Mesothelial cell of epicardium (in vitro differentiated cells): ENCODE measurements at regions not wholly inside any gene's neighbourhood (a gene's known extent, or its start where the extent isn't known, plus 50 kb on each side); places are given as distances from the start of the nearest gene placed in this dataset.
"Not testable (repeated sequence)": the region's sequence is repeated elsewhere in the genome, so short reads cannot be mapped to it uniquely, and the experiment has no call there.

Experiments
- DNase-seq, 2 experiments: peaks; one replicate each; pipeline ENCODE4 v3.0.0; 2021; ENCODE audit warnings: low spot score in 2 of 2; ENCODE audit not compliant: unreplicated experiment in 2 of 2
- H3K27ac Mint-ChIP-seq: 2 replicates; pipeline ENCODE4 v1.8.0; 2021; ENCODE audit warnings: mixed read lengths
- H3K27me3 Mint-ChIP-seq: 2 replicates; pipeline ENCODE4 v1.8.0; 2021; ENCODE audit warnings: low read depth, mixed read lengths
- H3K36me3 Mint-ChIP-seq: 2 replicates; pipeline ENCODE4 v1.8.0; 2021; ENCODE audit warnings: mixed read lengths
- H3K4me1 Mint-ChIP-seq: 2 replicates; pipeline ENCODE4 v1.8.0; 2021; ENCODE audit warnings: mixed read lengths
- H3K4me3 Mint-ChIP-seq: 2 replicates; pipeline ENCODE4 v1.8.0; 2021; ENCODE audit warnings: mild to moderate bottlenecking, moderate library complexity, mixed read lengths
- H3K9me3 Mint-ChIP-seq: 2 replicates; pipeline ENCODE4 v1.8.0; 2021; ENCODE audit warnings: mixed read lengths
- TF ChIP-seq, protein P1 (sequence below): fragments of 200-600 bp; sonication (generic); IDR thresholded peaks from one replicate; pipeline ENCODE4 v1.5.0; 2021; ENCODE audit warnings: antibody characterized with exemption; ENCODE audit not compliant: unreplicated experiment

- no peaks in the 10 kb centered on the region for H3K27me3 Mint-ChIP-seq
- no peak for DNase-seq
- no peak overlapping the region for H3K4me3 Mint-ChIP-seq
- no peak overlapping the region for H3K27ac Mint-ChIP-seq
- H3K9me3 Mint-ChIP-seq: no peaks in the 10 kb centered on the region
- H3K4me1 Mint-ChIP-seq: peaks cover 17% of the 10 kb centered on the region
- no peaks in the 10 kb centered on the region for H3K36me3 Mint-ChIP-seq
- TF ChIP-seq, protein P1, sequence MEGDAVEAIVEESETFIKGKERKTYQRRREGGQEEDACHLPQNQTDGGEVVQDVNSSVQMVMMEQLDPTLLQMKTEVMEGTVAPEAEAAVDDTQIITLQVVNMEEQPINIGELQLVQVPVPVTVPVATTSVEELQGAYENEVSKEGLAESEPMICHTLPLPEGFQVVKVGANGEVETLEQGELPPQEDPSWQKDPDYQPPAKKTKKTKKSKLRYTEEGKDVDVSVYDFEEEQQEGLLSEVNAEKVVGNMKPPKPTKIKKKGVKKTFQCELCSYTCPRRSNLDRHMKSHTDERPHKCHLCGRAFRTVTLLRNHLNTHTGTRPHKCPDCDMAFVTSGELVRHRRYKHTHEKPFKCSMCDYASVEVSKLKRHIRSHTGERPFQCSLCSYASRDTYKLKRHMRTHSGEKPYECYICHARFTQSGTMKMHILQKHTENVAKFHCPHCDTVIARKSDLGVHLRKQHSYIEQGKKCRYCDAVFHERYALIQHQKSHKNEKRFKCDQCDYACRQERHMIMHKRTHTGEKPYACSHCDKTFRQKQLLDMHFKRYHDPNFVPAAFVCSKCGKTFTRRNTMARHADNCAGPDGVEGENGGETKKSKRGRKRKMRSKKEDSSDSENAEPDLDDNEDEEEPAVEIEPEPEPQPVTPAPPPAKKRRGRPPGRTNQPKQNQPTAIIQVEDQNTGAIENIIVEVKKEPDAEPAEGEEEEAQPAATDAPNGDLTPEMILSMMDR: no peak
Observed at GRCh38 chr2:150122871-150123613, 364.4 kb downstream of the RND3 start.

DNA sequence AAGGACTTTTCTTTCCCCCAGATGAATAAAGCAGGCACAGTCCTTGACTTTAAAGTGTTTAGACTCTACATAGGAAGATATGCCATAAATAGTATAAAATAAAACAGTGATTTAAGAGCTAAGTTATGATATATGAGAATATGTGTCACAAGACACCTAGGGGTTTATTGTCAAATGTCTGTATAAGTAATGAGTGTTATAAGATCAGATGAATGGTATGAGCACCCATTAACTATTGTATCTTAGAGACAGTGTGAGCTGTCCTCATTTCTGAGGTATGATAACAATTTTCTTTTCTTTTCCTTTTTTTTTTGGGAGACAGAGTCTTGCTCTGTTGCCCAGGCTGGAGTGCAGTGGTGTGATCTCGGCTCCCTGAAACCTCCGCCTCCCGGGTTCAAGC lies 365.3 kb downstream of the RND3 start:
- no peaks in the 10 kb centered on the region for H3K27me3 Mint-ChIP-seq

DNA sequence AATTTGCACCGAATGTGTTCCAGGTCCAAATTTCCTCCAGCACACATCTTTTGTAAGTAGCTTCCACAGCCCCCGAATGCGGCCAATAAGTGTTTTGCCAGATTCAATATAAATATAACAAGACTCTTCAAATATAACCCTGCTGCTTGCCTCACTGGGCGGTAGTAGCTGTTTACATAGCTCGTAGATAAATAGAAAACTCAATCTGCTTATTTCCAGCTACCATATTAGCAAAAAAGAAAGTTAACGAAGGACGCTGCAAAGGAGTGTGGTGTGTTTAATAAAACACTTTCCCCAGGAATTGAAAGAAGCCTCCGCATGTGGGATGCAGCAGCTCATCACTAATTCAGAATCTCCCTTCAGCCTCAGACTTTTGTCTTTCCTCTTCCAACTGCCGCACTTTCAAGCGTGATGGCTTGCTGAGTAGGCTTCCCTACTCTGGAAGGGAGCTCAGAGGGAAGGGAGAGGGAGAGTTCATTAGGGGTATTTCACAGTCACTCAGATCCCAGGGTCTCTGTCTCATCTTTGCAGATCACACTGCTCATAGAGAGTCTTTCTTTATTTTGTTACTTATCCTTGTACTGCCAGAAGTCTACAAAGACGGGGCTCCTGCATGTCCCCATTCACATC lies 367.0 kb downstream of the RND3 start:
- Mint-ChIP-seq H3K4me1 (peaks cover 4% of the 10 kb centered on the region), H3K36me3 (no peaks in the 10 kb centered on the region), H3K4me3 (no peak overlapping the region), H3K27me3 (no peaks in the 10 kb centered on the region), H3K9me3 (no peaks in the 10 kb centered on the region), H3K27ac (no peak overlapping the region)
- DNase-seq: no peak
- TF ChIP-seq, protein P1: no peak

More for the DNA sequence above, 365.3 kb downstream of the RND3 start:
- TF ChIP-seq, protein P1: no peak
- H3K9me3 Mint-ChIP-seq: no peaks in the 10 kb centered on the region
- peaks cover 17% of the 10 kb centered on the region for H3K4me1 Mint-ChIP-seq
- H3K27ac Mint-ChIP-seq: no peak overlapping the region
- DNase-seq: no peak
- no peaks in the 10 kb centered on the region for H3K36me3 Mint-ChIP-seq
- no peak overlapping the region for H3K4me3 Mint-ChIP-seq

GRCh38 chr2:150119819-150120218 lies 367.6 kb downstream of the RND3 start:
- no peak overlapping the region for H3K27ac Mint-ChIP-seq
- H3K4me3 Mint-ChIP-seq: no peak overlapping the region
- no peak for DNase-seq
- no peaks in the 10 kb centered on the region for H3K36me3 Mint-ChIP-seq
- peaks cover 4% of the 10 kb centered on the region for H3K4me1 Mint-ChIP-seq
- H3K9me3 Mint-ChIP-seq: no peaks in the 10 kb centered on the region
- no peaks in the 10 kb centered on the region for H3K27me3 Mint-ChIP-seq
- TF ChIP-seq, protein P1: no peak

GRCh38 chr2:150114089-150114488 lies 373.4 kb downstream of the RND3 start:
- not testable (repeated sequence) for H3K9me3 Mint-ChIP-seq, H3K27ac Mint-ChIP-seq, H3K4me3 Mint-ChIP-seq, H3K27me3 Mint-ChIP-seq, H3K36me3 Mint-ChIP-seq, DNase-seq, H3K4me1 Mint-ChIP-seq

GRCh38 chr2:150110548-150110947 lies 376.9 kb downstream of the RND3 start:
- Mint-ChIP-seq H3K36me3 (no peaks in the 10 kb centered on the region), H3K27me3 (no peaks in the 10 kb centered on the region), H3K4me1 (peaks cover 8% of the 10 kb centered on the region), H3K4me3 (no peak overlapping the region), H3K27ac (no peak overlapping the region), H3K9me3 (no peaks in the 10 kb centered on the region)
- DNase-seq: no peak
- TF ChIP-seq, protein P1: no peak
